ENCODE measurements at regions not wholly inside any gene's neighbourhood (a gene's known extent, or its start where the extent isn't known, plus 50 kb on each side); places are given as distances from the start of the nearest gene placed in this dataset.

DNA sequence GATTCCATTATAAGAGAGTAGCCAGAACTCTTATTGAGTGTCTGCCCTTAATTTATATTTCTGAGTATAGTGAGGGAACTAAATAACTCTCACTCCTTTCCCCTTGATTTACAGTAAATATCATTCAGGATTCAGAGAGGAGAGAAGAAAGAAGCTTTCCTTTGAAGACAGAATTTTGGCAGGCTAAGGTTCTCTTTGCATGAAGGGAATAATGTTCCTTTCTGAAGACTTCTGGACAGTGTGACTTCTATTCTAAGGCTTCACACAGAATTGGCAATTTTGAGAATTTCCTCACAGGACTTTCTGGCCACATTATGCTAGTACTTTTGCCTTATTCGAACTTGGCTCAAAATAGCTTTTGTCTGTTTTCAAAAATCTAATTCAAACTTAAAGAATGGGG lies 352.2 kb upstream of the FBXO33 start:
- Histone ChIP-seq H3K36me3 (replicated peaks in 1 of 2; ENCODE audit: control insufficient read depth in 1 of 2, insufficient read depth in 2 of 2, low read length in 2 of 2) (no peaks in the 10 kb centered on the region), H2AFZ (ENCODE audit: insufficient read depth, low read depth, low read length, poor library complexity, severe bottlenecking) (no peak overlapping the region), H3K27ac (ENCODE audit: low read depth in 1 of 2, low read length in 2 of 2) (no peak overlapping the region), H3K27me3 (ENCODE audit: control insufficient read depth in 2 of 2, insufficient read depth in 2 of 2, low read length in 2 of 2) (no peaks in the 10 kb centered on the region), H3K9me3 (replicated peaks in 1 of 2; ENCODE audit: control insufficient read depth in 1 of 2, insufficient read depth in 1 of 2, low read length in 2 of 2) (peaks cover 3 to 9% of the 10 kb centered on the region in 2 donors), H3K79me2 (ENCODE audit: insufficient read depth, low read length) (no peaks in the 10 kb centered on the region), H3K4me1 (ENCODE audit: control insufficient read depth in 1 of 2, insufficient read depth in 2 of 2, low read length in 2 of 2) (no peaks in the 10 kb centered on the region), H3K9ac (ENCODE audit: insufficient read depth, low read length, poor library complexity, severe bottlenecking) (no peak overlapping the region), H3K4me3 (replicated peaks in 1 of 3; ENCODE audit: low read depth in 2 of 3, low read length in 3 of 3) (no peak overlapping the region), H3K4me2 (replicated peaks; ENCODE audit: extremely low read depth, low read length, poor library complexity, severe bottlenecking) (no peak overlapping the region), H4K20me1 (ENCODE audit: insufficient read depth, low read length) (no peaks in the 10 kb centered on the region)
- no peaks in the 10 kb centered on the region for H3K27me3 Mint-ChIP-seq (ENCODE audit: low read depth in 3 of 3)
- no peaks in the 10 kb centered on the region for H3K4me1 Mint-ChIP-seq
- WGBS (ENCODE audit: insufficient coverage), result no CpG with 5 or more reads among the region's 1 CpG
- H3K36me3 Mint-ChIP-seq, result no peaks in the 10 kb centered on the region
- DNase-seq, result no peak
- intact Hi-C loops (cut with micrococcal nuclease), result no loop called here
- H3K27ac Mint-ChIP-seq, result no peak overlapping the region
- TF ChIP-seq, protein P1, sequence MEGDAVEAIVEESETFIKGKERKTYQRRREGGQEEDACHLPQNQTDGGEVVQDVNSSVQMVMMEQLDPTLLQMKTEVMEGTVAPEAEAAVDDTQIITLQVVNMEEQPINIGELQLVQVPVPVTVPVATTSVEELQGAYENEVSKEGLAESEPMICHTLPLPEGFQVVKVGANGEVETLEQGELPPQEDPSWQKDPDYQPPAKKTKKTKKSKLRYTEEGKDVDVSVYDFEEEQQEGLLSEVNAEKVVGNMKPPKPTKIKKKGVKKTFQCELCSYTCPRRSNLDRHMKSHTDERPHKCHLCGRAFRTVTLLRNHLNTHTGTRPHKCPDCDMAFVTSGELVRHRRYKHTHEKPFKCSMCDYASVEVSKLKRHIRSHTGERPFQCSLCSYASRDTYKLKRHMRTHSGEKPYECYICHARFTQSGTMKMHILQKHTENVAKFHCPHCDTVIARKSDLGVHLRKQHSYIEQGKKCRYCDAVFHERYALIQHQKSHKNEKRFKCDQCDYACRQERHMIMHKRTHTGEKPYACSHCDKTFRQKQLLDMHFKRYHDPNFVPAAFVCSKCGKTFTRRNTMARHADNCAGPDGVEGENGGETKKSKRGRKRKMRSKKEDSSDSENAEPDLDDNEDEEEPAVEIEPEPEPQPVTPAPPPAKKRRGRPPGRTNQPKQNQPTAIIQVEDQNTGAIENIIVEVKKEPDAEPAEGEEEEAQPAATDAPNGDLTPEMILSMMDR (IDR thresholded peaks at IDR 0.05), result no peak
- no peak overlapping the region for H3K4me3 Mint-ChIP-seq
- peaks cover 0 to 17% (median 9%) of the 10 kb centered on the region in 7 donors for H3K9me3 Mint-ChIP-seq

GRCh38 chr14:39781466-39781865 lies 349.2 kb upstream of the FBXO33 start:
- Mint-ChIP-seq H3K4me3 (no peak overlapping the region), H3K9me3 (peaks cover 0 to 19% (median 10%) of the 10 kb centered on the region in 7 donors), H3K4me1 (no peaks in the 10 kb centered on the region), H3K27ac (no peak overlapping the region), H3K27me3 (ENCODE audit: low read depth in 3 of 3) (no peaks in the 10 kb centered on the region), H3K36me3 (no peaks in the 10 kb centered on the region)
- 83% methylated on average over 1 of the region's 5 CpGs for WGBS (ENCODE audit: insufficient coverage)
- intact Hi-C loops (cut with micrococcal nuclease), result no loop called here
- peaks cover 3 to 9% of the 10 kb centered on the region in 2 donors for H3K9me3 ChIP-seq (replicated peaks in 1 of 2; ENCODE audit: control insufficient read depth in 1 of 2, insufficient read depth in 1 of 2, low read length in 2 of 2)
- H3K27me3 ChIP-seq (ENCODE audit: control insufficient read depth in 2 of 2, insufficient read depth in 2 of 2, low read length in 2 of 2), result no peaks in the 10 kb centered on the region
- no peaks in the 10 kb centered on the region for H3K36me3 ChIP-seq (replicated peaks in 1 of 2; ENCODE audit: control insufficient read depth in 1 of 2, insufficient read depth in 2 of 2, low read length in 2 of 2)
- H3K4me2 ChIP-seq (replicated peaks; ENCODE audit: extremely low read depth, low read length, poor library complexity, severe bottlenecking), result no peak overlapping the region
- no peak overlapping the region for H3K27ac ChIP-seq (ENCODE audit: low read depth in 1 of 2, low read length in 2 of 2)
- H4K20me1 ChIP-seq (ENCODE audit: insufficient read depth, low read length), result no peaks in the 10 kb centered on the region
- no peak overlapping the region for H2AFZ ChIP-seq (ENCODE audit: insufficient read depth, low read depth, low read length, poor library complexity, severe bottlenecking)
- H3K4me3 ChIP-seq (replicated peaks in 1 of 3; ENCODE audit: low read depth in 2 of 3, low read length in 3 of 3), result no peak overlapping the region
- no peaks in the 10 kb centered on the region for H3K4me1 ChIP-seq (ENCODE audit: control insufficient read depth in 1 of 2, insufficient read depth in 2 of 2, low read length in 2 of 2)
- DNase-seq, result no peak
- no peak overlapping the region for H3K9ac ChIP-seq (ENCODE audit: insufficient read depth, low read length, poor library complexity, severe bottlenecking)
- TF ChIP-seq, protein P1 (IDR thresholded peaks at IDR 0.05), result no peak
- no peaks in the 10 kb centered on the region for H3K79me2 ChIP-seq (ENCODE audit: insufficient read depth, low read length)
